HL-60 (cell line): ENCODE measurements at regions not wholly inside any gene's neighbourhood (a gene's known extent, or its start where the extent isn't known, plus 50 kb on each side); places are given as distances from the start of the nearest gene placed in this dataset.

ENCODE experiments used
- DNase-seq, 2 experiments: peaks; one replicate each; pipeline ENCODE4 v3.0.0-alpha.2; 2010 to 2020; ENCODE audit warnings: low read depth in 1 of 2, low spot score in 1 of 2
- H3K27ac ChIP-seq: fragments of 250-450 bp; sonication (Bioruptor Pico); replicated peaks from 2 replicates; pipeline ENCODE4 v1.5.1; 2020; ENCODE audit warnings: mild to moderate bottlenecking, moderate library complexity
- H3K27me3 ChIP-seq: fragments of 250-450 bp; sonication (Bioruptor Pico); 2 replicates; pipeline ENCODE4 v1.5.1; 2021; ENCODE audit warnings: mild to moderate bottlenecking, moderate library complexity; ENCODE audit not compliant: insufficient read depth, poor library complexity, severe bottlenecking
- H3K4me3 ChIP-seq: replicated peaks from 2 replicates; pipeline ENCODE4 v1.5.1; 2011; ENCODE audit warnings: mild to moderate bottlenecking, control low read depth, low read length; ENCODE audit not compliant: insufficient read depth
- CTCF ChIP-seq: IDR thresholded peaks from one replicate; pipeline ENCODE4 v1.5.1; 2011; ENCODE audit warnings: low read length, control low read depth, inconsistent platforms; ENCODE audit not compliant: insufficient read depth
- GABPA ChIP-seq: IDR thresholded peaks from 2 replicates; pipeline ENCODE4 v1.6.1; 2012; ENCODE audit warnings: low read depth
- POLR2AphosphoS5 ChIP-seq: IDR thresholded peaks from 2 replicates; pipeline ENCODE4 v1.6.1; 2012; ENCODE audit warnings: low read depth
- REST ChIP-seq: IDR thresholded peaks from 2 replicates; pipeline ENCODE4 v1.6.1; 2012; ENCODE audit warnings: low read depth; ENCODE audit not compliant: insufficient replicate concordance
- SPI1 ChIP-seq: IDR thresholded peaks from 2 replicates; pipeline ENCODE4 v1.6.1; 2012; ENCODE audit warnings: low read depth, mild to moderate bottlenecking, borderline replicate concordance

GRCh38 chr2:236731767-236732580, 162.3 kb downstream of the ACKR3 start:
- no peak overlapping the region for H3K27ac ChIP-seq
- no peak for TF ChIP-seq SPI1
- no peak overlapping the region for H3K4me3 ChIP-seq
- H3K27me3 ChIP-seq = peaks cover 2% of the 10 kb centered on the region
- DNase-seq = no peak

GRCh38 chr2:236733156-236733555, 163.5 kb downstream of the ACKR3 start:
- DNase-seq = no peak
- Histone ChIP-seq H3K27me3 (peaks cover 2% of the 10 kb centered on the region), H3K27ac (no peak overlapping the region), H3K4me3 (no peak overlapping the region)
- TF ChIP-seq SPI1 (no peak), CTCF (no peak), POLR2AphosphoS5 (no peak), GABPA (no peak), REST (no peak)

GRCh38 chr2:236735825-236736238, 166.2 kb downstream of the ACKR3 start:
- Histone ChIP-seq H3K27ac (no peak overlapping the region), H3K4me3 (no peak overlapping the region), H3K27me3 (peaks cover 2% of the 10 kb centered on the region)
- no peak for DNase-seq
- TF ChIP-seq GABPA (no peak), REST (no peak), POLR2AphosphoS5 (no peak), SPI1 (no peak), CTCF (no peak)

GRCh38 chr2:236738030-236738429, 168.4 kb downstream of the ACKR3 start:
- Histone ChIP-seq H3K4me3 (no peak overlapping the region), H3K27me3 (no peaks in the 10 kb centered on the region), H3K27ac (no peak overlapping the region)
- TF ChIP-seq GABPA = no peak
- no peak for TF ChIP-seq POLR2AphosphoS5
- no peak for TF ChIP-seq SPI1
- TF ChIP-seq REST = no peak
- TF ChIP-seq CTCF = no peak
- no peak for DNase-seq
